Uterus (tissue), 2 donors: ENCODE measurements at regions not wholly inside any gene's neighbourhood (a gene's known extent, or its start where the extent isn't known, plus 50 kb on each side); places are given as distances from the start of the nearest gene placed in this dataset.

Source experiments
- CTCF ChIP-seq, 4 experiments: fragments of 200-600 bp in 2 of 4; fragments of 450-650 bp in 2 of 4; sonication (generic) in 2 of 4; IDR thresholded peaks; one replicate each; pipeline ENCODE4 v1.5.1; 2016 to 2019; ENCODE audit warnings: antibody characterized with exemption in 4 of 4, mild to moderate bottlenecking in 2 of 4, moderate library complexity in 1 of 4
- POLR2A ChIP-seq, 2 donors: fragments of 450-650 bp; IDR thresholded peaks; one replicate each; pipeline ENCODE4 v1.6.1; 2016; ENCODE audit warnings: antibody characterized with exemption in 2 of 2, mild to moderate bottlenecking in 1 of 2, moderate library complexity in 1 of 2

GRCh38 chr2:120634533-120634932 lies 101.1 kb upstream of the GLI2 start:
- TF ChIP-seq CTCF (IDR thresholded peaks at IDR 0.05) = no peak
- TF ChIP-seq POLR2A (IDR thresholded peaks at IDR 0.05) = no peak
